ENCODE measurements at regions not wholly inside any gene's neighbourhood (a gene's known extent, or its start where the extent isn't known, plus 50 kb on each side); places are given as distances from the start of the nearest gene placed in this dataset.
A peak's percentile ranks its signal among the peaks of the same experiment; 100 is the strongest.

DNA sequence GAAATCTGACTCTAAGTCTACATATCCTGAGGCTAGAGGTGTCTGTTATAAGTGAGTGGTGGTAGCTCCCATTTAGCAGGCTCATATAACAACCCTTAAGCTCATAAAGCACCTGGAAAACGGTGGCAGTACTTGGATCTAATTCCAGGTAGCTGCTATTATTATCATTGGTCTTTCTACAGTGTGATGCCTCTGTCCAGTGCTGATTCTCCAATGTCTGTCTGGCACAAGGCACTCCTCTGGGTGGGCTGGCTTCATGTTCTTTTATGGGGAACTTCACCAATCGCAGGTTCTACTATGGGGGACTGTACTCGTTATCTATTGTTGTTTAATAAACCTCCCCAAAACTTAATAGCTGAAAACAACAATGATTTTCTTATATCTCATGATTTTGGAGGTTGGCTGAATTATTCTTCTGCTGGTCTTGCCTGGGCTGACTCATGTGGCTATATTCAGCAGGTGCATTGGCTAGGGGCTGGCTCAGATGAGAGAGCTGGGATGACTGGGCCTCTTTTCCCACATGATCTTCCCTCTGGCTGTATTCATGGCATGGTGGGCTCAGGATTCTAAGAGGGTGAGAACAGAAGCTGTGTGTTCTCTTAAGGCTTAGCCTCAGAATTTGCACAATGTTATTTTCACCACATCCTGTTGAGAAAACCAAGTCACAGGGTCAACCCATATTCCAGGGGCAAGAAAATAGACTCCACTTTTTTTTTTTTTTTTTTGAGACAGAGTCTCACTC is 93.0 kb upstream of the PCGF5 start:
- DNase-seq (ENCODE audit: low spot score in 2 of 2) (no peak), FAIRE-seq (no peak)

DNA sequence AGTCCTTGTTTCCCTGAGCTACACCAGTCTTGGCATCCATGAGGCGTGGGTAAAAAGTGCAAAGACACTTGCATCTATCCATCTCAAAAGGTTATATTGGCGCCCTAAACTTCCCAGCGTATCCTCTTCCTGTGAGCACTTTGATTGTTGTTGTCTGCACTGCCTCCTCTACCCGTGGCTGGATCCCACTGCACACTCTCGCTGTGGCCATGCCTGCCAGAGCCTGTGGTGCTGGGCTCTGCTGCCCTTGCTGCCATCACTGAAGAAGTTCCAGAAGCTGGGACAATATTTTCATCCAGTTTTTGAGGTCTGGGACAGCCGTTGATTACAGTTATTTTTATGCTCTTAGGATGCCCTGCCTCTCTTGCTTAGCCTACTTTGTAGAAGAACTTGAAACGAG is 85.3 kb upstream of the PCGF5 start:
- FAIRE-seq: no peak
- no peak for DNase-seq (ENCODE audit: low spot score in 2 of 2)

DNA sequence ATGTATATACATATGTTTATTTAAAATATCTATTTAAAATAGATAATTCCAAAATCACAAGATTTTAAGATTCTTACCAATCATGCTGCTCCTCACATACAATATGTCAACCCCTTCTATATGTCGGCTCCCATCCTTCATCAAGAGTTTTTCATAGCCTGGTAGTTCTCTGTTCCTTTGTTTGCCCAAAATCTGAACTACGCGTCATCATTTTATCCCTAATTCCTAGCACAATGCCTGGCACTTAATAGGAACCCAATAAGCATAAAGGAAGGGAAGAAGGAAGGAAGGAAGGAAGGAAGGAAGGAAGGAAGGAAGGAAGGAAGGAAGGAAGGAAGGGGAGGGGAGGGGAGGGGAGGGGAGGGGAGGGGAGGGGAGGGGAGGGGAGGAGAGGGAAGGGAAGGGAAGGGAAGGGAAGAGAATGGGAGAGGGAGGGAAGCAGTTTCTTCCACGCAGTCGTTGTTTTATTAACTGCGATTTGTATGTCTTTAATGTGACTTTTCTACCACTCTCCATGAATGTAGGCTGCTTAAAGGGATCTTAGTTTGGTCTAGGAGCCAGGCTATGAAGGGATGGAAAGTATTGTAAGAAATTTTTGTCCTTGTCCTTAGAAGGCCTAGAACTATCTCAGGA is 83.3 kb upstream of the PCGF5 start:
- FAIRE-seq (no peak), DNase-seq (ENCODE audit: low spot score in 2 of 2) (no peak)

DNA sequence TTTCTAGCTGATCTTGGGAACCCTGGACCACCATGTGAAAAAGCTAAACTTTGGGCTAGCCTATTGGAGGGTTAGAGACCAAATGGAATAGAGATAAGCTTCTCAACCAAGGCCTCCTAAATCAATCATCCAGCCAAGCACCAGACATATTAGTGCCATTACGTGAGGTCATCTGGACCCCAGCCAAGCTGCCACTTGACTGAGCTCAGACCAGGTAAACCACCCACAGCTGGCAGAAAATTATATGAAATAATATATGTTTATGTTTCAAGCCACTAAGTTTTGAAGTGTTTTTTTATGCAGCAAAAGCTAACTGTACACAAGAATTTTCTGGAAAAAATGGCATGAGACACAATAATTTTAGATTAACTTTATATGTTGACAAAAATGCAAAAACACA is 82.6 kb upstream of the PCGF5 start:
- no peak for FAIRE-seq

DNA sequence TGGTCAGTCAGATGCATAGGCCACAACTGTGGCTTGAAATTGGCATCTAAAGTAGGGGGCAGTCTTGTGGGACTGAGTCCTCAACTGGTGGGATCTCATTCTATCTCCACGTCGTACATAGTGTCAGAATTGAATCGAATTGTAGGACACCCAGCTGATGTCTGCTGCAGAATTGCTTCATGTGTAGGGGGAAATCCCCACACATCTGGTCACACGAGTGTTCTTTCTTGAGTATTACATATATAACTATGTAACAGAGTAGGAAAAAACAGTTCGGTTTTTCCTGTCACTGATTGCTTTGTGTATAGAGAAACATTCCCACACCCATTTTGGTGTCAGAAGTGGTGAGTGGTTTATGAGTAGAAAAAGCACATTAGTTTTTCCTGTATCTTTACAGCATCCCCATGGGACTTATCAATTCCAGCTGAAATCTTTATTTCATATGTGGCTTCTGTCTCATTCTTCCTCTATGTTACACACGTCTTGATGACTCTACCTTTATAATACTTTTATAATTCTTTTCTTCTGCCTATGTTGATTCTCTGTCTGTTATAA is 79.4 kb upstream of the PCGF5 start:
- FAIRE-seq: no peak

More for the DNA sequence above, 82.6 kb upstream of the PCGF5 start:
- no peak for DNase-seq (ENCODE audit: low spot score in 2 of 2)

DNA sequence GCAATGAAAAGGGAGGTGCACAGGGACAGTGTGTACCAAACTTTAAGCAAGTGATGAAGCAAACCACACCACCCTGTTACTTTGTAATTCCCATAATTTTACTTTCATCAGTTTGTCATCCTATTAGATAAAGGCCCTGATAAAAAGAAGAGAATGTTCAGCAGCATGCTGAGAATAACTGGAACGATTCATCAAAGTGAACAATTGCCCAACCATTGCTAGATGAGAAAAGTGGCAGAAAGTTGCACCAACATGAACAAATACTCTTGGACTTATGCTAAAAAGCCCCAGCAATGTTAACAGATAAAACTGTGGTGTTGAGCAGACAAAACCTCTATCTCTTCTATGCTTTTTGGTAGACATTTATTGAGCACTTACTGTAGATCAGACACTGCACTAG is 75.5 kb upstream of the PCGF5 start:
- no peak for DNase-seq (ENCODE audit: low spot score in 2 of 2)
- FAIRE-seq: no peak

More for the DNA sequence above, 79.4 kb upstream of the PCGF5 start:
- no peak for DNase-seq (ENCODE audit: low spot score in 2 of 2)

DNA sequence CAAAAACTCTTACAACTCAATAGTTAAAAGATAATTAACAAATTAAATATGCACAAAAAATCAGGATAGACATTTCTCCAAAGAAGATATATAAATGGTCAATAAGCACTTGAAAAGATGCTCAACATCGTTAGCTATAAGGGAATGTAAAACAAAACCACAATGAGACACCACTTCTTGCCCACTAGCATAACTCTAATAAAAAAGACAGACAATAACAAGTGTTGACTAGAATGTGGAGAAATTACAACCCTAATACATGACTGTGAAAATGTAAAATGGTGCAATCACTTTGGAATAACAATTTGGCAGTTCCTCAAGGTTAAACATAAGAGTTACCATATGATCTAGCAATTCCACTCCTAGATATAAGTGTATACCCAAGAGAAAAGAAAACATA is 74.3 kb upstream of the PCGF5 start:
- DNase-seq (ENCODE audit: low spot score in 2 of 2): no peak
- FAIRE-seq: no peak

DNA sequence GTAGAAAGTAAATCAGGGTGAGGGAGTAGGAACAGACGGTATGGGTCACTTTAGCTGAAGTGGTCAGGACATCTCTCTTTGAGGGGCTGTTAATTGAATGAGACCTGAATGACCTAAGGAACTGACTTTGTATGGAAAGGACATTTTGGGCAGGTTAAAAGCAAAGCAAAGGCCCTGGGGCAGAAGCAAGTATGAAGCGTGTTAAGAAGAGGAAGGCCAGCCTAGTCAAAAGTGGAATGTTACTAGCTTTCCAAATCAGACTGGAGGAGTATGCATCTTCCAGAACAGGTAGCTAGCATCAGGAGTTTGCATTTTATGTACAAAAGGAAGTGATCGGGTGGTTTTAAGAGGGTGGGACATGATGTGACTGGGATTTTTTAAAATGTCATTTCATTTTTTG is 70.9 kb upstream of the PCGF5 start:
- DNase-seq (ENCODE audit: low spot score in 2 of 2) (no peak), FAIRE-seq (no peak)

DNA sequence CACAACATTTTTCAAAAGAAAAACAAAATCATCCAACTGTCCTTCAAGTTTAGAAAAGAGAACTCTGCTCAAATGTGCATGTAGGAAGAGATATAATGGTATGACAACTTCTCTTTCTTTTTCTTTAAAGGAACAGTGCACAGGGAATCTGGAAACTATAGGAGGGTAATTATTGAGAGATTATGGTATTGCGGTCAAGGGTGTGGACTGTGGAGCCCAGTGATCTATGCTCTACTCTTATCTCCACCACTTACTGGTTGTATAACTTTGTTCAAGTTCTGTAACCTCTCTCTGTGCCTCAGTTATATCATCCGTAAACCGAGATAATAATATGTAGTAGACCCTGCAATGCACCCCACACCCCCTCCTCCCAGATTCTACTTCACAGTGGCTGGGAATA is 69.8 kb upstream of the PCGF5 start:
- no peak for FAIRE-seq
- no peak for DNase-seq (ENCODE audit: low spot score in 2 of 2)

DNA sequence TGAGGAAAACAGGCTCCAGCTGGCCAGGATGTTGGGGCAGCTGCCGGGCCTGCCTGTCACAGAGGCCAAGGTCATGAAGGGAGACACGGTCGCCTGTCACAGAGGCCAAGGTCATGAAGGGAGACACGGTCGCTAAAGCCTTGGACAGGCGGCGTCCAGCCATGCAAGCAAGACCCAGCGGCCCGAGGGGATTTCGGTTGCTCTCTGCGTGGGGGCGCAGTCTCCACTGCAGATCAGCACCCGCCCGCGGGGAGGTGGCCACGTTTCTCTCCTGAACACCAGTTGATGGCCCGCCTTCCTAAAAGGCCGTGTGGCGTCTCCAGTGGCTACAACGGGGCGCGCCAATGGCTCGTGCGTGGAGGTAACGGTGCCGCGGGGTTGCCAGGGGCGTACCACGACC is 67.0 kb upstream of the PCGF5 start:
- no peak for DNase-seq (ENCODE audit: low spot score in 2 of 2)

DNA sequence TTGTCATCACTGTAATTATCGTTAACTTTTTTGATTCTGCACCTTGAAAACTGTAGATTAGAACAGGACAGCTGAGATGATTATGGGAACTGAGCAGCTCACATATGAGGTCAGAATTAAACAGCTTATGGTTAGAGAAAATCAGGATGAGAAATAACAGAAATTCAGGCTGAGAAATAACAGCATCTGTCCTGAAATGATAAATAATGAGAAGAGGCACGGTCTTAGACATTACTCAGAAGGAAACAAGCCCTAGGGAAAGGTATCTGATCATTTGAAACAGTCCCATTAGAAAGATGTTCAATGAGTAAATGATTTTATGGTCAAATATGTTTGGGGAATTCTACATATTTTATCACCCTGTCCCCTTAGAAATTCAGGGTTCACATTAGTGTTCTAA is 65.6 kb upstream of the PCGF5 start:
- no peak for FAIRE-seq

More for the DNA sequence above, 67.0 kb upstream of the PCGF5 start:
- FAIRE-seq: no peak

DNA sequence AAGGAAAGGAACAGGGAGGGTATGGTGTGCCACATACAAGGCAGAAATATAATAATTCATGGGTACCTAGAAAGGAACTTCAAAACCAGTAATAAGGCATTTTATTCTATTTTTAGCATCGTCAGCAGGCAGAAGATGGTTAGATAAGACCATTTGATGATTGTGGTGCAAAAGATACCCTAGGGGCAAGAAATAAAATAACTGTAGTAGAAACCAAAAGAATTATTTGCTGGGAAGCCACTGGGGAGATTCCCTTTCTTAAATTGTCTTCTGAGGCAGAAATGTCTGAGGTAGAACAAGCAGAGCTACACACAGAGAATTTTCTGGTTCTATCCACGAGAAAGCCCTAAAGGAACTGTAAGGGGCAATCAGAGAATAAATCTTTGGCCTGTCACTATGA is 64.3 kb upstream of the PCGF5 start:
- no peak for DNase-seq (ENCODE audit: low spot score in 2 of 2)
- FAIRE-seq: no peak

More for the DNA sequence above, 65.6 kb upstream of the PCGF5 start:
- no peak for DNase-seq (ENCODE audit: low spot score in 2 of 2)

DNA sequence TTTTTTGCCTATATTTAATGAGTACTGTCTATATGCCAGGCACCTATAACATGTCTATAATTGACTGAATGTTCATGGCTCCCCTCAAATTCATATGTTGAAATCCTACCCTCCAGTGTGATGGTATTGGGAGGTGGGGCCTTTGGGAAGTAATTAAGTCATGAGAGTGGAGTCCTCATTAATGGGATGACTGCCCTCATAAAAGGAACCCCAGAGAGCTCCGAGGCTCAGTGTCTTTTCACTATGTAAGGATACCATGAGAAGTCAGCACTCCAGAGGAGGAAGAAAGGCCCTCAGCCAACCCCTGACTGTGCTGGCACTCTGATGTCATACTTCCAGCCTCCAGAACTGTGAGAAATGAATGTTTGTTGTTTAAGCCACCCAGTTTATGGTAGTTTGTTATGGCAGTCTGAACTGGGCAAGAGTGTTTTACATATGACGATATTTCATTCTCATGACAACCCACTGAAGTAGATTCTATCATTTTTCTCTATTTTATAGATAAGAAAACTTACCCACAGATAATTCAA is 61.1 kb upstream of the PCGF5 start:
- no peak for FAIRE-seq
- no peak for DNase-seq (ENCODE audit: low spot score in 2 of 2)

DNA sequence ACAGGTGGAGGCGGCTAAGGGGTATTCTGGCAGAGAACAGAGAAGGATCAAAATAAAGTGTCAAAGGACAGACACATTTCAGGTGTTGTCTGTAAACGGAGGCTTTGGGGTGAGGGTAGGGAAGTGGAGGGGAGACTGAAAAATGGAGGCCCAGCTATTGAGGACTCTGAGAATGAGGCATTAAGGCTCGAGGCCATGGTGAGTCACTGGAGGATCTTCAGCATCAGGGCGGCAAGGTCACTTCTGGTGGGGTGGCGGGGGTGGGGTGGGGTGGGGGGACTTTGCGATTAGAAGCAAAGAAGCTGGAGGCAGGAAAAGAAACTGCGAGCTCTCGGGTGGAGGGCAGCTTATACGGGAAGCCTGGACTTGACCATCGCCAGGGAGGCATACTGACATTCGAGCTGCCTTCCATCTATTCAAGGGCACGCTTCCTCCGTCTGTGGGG is 58.4 kb upstream of the PCGF5 start:
- DNase-seq (ENCODE audit: low spot score in 2 of 2) (peak in 1 of 2 donors; percentile 20), FAIRE-seq (no peak)

DNA sequence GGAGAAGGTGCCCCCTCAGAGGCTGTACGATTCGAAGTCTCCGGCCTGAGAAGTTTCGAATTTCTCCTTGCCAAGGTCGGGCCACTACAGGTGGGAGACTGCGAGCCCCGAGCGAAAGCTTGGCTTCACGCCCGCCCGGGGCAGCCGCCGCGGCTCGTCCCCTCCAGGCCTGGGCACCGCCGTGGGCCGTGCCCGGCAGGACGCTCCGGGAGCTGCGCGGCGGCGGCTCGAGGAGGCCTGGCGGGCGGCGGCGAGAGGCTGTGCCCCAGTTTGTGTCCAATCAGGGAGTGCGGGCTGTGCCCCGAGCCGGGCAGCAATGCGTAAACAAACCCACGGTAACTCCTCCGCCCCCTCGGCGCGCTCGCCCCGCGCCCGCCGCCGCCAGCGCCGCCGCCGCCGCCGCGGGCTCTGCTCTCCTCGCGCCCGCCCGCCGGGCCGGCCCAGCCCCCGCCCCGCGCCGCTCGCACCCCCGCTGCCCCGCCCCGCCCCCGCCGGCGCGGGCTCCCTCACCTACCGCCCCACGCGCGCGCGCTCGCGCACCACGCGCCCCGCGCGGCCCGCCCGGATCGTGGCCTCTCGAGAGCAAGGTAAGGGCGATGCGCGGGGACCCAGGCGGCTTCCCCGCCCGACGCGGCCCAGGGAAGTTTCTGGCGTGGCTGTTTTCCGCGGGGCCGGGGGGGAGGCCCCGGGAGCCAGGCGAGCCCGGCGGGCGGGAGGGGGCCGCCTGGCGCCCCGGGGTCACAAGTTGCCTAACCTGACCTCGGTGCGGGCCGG is 57.8 kb upstream of the PCGF5 start:
- DNase-seq (ENCODE audit: low spot score in 2 of 2) (peak; percentile 73 to 88), FAIRE-seq (no peak)

DNA sequence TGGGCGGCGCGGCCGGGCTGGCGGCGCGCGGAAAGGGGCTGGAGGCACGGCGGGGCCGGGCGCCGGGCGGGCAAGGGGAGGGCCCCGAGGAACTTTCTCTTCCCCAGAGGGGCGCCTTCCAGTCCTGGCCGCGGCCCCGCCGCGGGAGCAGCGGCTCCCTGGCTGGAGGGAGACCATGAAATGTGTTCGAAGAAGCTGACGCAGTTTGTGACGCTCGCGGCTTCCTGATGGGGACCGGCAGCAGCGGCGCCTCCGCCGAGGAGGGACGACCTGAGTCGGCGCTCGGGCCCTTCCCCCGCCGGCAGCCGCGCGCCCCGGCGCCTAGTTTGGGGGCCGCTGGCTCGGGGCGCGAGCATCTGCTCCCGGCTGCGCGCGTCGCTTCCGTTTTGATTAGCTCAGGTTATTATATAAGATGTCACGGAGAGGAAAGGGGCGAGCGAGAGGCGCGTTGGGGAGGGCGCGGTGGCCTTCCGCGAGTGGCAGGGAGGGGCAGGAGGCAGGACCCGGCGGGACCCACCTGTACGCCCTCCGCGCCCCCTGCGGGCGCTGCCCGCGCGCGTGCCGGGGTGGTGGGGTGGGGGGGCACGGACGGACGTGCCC is 57.1 kb upstream of the PCGF5 start:
- FAIRE-seq (no peak), DNase-seq (ENCODE audit: low spot score in 2 of 2) (peak; percentile 46 to 70)

DNA sequence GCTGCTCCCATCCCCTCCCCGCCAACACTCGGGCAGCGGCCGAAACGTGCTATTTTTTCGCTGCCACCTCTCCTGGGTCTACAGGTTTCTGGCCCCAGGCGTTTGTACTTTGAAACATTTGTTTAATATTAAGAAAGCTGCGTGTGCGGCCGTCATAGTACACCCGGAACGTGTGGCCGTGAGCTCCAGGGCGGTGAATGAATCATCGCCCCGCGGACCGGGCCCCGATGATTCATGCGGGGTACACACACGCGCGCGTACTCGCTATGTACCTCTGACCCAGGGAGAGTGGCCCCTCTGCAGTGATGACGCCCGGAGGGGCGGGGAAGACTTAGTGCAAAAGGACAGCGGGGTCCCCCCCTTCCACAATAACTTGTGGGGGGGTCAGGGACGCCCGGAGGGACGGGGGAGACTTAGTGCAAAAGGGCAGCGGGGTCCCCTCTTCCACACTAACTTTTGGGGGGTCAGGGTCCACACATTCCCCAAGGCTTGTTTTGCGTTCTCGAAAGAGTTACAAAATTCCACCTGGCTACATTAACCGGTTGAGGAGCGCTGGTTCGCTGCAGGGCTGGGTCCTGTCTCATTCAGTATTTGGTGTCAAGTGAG is 56.5 kb upstream of the PCGF5 start:
- DNase-seq (ENCODE audit: low spot score in 2 of 2) (peak; percentile 45 to 68), FAIRE-seq (no peak)

DNA sequence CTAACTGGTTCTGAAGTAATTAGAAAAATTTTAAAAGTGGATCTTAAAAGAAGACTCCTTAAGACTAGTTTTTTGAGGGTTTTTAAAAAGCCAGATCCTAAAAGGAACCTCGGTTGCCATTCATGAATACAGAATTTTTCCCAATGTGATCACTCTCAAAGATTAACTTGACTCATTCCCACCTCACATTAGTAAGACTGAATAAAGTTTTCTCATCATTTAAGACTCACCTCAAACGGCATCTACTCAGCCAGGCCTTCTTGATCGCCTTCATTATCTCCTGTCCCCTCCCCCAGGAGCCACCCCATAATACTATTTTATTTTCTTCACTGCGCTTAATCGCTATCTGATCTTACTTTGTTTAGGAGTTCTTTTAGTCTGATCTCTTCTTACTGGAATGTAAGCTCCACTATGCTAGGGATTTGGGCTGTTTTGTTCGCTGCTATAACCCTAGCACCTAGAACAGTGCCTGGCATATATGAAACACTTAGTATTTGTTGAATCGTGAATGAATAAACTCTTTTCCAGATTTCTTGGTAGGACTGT is 55.9 kb upstream of the PCGF5 start:
- FAIRE-seq (no peak), DNase-seq (ENCODE audit: low spot score in 2 of 2) (no peak)

DNA sequence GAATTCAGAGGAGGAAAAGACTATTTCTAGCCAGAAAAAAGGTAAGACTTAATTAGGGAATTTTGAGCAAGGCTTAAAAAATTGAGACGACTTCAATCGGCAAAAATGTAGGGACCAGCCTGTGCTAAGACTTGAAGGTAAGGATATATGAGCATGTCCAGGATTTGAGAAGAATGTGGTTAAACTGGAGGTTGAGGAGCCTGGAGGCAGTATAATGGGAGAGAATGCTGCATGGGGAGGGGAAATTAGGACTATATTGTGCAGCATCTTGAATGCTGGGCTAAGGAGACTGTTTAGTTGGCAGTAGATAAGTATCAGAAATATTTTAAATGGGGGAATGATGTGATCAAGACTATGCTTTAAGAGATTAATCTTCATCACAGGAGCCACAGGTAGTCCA is 53.1 kb upstream of the PCGF5 start:
- FAIRE-seq: no peak

DNA sequence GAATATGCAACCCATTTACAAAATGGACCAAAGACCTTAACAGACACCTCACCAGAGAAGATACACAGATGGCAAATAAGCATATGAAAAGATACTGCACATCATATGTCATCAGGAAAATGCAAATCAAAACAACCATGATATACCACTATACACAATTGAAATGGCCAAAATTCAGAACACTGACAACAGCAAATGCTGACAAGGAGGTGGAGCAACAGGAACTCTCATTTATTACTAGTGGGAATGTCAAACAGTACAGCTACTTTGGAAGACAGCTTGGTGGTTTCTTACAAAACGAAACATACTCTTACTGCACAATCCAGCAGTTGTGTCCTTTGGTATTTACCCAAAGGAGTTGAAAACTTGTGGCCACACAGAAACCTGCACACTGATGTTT is 50.0 kb upstream of the PCGF5 start:
- DNase-seq (ENCODE audit: low spot score in 2 of 2) (no peak), FAIRE-seq (no peak)

More for the DNA sequence above, 53.1 kb upstream of the PCGF5 start:
- DNase-seq (ENCODE audit: low spot score in 2 of 2): no peak
